ENCODE measurements at regions not wholly inside any gene's neighbourhood (a gene's known extent, or its start where the extent isn't known, plus 50 kb on each side); places are given as distances from the start of the nearest gene placed in this dataset.
"Not testable (repeated sequence)": the region's sequence is repeated elsewhere in the genome, so short reads cannot be mapped to it uniquely, and the experiment has no call there.

DNA sequence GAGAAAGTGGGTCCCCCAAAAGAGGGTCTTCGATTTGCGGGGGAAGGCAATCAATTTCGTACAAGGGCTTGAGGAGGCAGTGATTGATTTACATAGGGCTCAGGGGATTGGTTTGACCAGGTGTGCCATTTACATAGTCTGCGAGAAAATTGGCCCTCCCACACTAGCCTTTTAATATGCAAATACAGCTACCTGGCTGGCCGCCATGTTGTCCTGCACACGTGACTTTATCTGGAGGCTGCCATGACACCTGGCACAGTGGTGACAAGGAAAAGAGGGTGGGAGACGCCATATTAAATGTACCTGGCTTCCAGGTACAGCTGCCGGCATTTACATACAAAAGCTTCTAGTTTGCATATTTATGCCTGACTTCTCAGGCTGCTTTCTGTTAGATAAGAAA is 1577.2 kb upstream of the LRRTM3 start:
- 84 to 93% (median 86%) methylated on average over 8 of the region's 8 CpGs for WGBS, 3 donors
- no peak overlapping the region for H3K27ac ChIP-seq (ENCODE audit: low read depth, low read length)

- 31 to 45% (median 43%) methylated on average over 3 of the region's 3 CpGs for WGBS, 3 donors
- no peak overlapping the region for H3K27ac ChIP-seq (ENCODE audit: low read depth, low read length)
Measured at GRCh38 chr10:65350611-65351010, 1575.2 kb upstream of the LRRTM3 start.

GRCh38 chr10:65355141-65355680 is 1570.6 kb upstream of the LRRTM3 start:
- H3K27ac ChIP-seq (ENCODE audit: low read depth, low read length): no peak overlapping the region
- WGBS, 3 donors: 72 to 84% (median 79%) methylated on average over 2 of the region's 2 CpGs

DNA sequence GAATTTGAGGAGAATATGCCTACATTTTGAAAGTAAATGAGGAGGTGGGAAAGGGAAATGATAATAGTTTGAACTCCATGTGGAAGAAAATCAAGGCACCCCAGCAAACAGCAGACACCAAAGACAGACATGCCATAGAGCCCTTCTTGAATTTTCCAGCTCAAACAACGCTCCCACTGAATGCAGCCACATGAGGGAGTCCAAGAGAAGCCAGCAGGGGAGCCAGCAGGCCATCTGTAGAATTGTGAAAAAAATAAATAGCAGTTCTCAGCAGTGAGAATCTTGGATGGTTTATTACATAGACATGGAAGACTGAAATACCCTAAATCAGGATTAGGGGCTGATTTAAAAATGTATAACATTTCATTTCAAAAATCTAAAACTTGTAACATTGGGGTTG is 1567.3 kb upstream of the LRRTM3 start:
- no peak overlapping the region for H3K27ac ChIP-seq (ENCODE audit: low read depth, low read length)
- WGBS, 3 donors: 50 to 78% (median 52%) methylated on average over 1 of the region's 1 CpG

DNA sequence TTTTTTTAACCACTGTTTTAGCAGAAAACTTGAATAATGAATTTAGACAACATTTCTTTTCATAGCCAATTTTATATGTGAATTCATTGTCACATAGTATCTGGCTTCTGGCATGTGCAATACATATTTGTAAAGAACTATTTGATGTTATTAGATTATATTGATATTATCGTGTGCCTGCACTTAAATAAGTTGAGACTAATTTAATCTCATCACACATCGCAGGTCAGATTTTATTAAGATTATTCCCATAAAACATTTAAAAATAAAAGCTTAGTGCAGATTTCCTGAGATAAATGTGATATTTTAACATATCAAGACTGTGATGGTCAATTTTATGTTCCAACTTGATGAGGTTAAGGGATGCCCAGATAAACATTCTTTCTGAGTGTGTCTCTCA is 1565.3 kb upstream of the LRRTM3 start:
- H3K27ac ChIP-seq (ENCODE audit: low read depth, low read length): no peak overlapping the region
- WGBS, 3 donors: 83 to 94% (median 93%) methylated on average over 2 of the region's 2 CpGs

- 55 to 63% (median 57%) methylated on average over 1 of the region's 1 CpG for WGBS, 3 donors
- no peak overlapping the region for H3K27ac ChIP-seq (ENCODE audit: low read depth, low read length)
Measured at GRCh38 chr10:65365878-65366277, 1560.0 kb upstream of the LRRTM3 start.

GRCh38 chr10:65367706-65368105 is 1558.1 kb upstream of the LRRTM3 start:
- no peak overlapping the region for H3K27ac ChIP-seq (ENCODE audit: low read depth, low read length)

- no peak overlapping the region for H3K27ac ChIP-seq (ENCODE audit: low read depth, low read length)
- WGBS, 3 donors: 74 to 88% (median 82%) methylated on average over 3 of the region's 3 CpGs
Measured at GRCh38 chr10:65375528-65375927, 1550.3 kb upstream of the LRRTM3 start.

GRCh38 chr10:65377687-65378086 is 1548.1 kb upstream of the LRRTM3 start:
- 35 to 56% (median 53%) methylated on average over 1 of the region's 1 CpG for WGBS, 3 donors

GRCh38 chr10:65394502-65395297 is 1531.1 kb upstream of the LRRTM3 start:
- H3K27ac ChIP-seq (ENCODE audit: low read depth, low read length): no peak overlapping the region
- 11 to 53% (median 45%) methylated on average over 2 of the region's 2 CpGs for WGBS, 3 donors

More at GRCh38 chr10:65377687-65378086, 1548.1 kb upstream of the LRRTM3 start:
- no peak overlapping the region for H3K27ac ChIP-seq (ENCODE audit: low read depth, low read length)

DNA sequence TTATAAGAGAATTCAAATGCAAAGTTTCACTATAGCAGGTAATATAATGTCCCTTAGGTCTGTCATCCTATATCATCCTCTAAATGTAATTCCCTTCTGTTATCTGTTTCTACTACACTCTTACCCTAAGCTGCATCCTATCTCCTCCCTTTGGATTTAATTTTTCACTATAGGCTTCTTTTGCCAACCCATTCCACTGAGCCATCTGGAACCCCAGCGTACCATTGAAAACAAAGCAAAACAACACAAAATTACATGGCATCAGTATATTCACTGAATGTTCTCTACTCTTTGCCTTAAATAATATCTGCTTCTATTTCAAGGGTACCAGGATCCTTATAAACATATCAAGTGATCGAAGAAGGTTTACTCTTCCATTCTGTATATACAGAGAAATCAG is 1530.2 kb upstream of the LRRTM3 start:
- no peak overlapping the region for H3K27ac ChIP-seq (ENCODE audit: low read depth, low read length)
- WGBS, 3 donors: 91 to 95% (median 92%) methylated on average over 2 of the region's 2 CpGs

DNA sequence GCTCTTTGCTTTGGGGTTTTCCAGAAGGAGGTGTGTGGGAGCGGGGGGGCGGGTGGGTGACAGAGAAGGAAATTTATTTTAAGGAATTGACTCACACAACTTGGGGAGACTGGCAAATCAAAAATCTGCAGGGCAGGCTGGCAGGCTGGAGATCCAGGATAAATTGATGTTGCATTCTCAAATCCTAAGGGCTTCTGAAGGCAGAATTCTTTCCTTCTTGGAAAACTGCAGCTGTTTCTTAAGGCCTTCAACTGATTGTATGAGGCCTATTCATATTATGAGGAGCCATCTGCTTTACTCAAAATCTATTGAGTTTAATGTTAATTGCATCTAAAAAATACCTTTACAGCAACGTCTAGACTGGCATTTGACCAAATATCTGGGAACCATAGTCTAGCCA is 1528.8 kb upstream of the LRRTM3 start:
- WGBS, 3 donors: 71 to 76% (median 74%) methylated on average over 3 of the region's 3 CpGs
- no peak overlapping the region for H3K27ac ChIP-seq (ENCODE audit: low read depth, low read length)

DNA sequence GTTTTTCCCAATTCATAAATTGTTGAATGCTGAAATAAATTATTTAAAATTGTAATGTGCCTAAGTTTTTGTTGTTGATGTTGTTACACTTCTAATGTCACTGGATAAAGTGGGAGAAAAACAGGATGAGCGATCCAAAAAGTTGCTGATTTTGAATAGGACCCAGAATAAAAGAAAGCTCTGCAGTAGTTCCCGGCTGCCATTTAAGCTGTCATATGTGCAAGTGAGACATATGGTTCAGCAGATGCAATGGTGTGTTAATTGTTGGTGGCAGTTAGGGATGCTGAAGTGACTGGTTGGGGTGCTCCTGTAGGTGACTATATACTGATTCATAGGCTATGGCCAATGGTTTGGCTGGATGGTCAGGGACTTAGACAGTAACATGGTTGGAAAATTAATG is 1517.4 kb upstream of the LRRTM3 start:
- H3K27ac ChIP-seq (ENCODE audit: low read depth, low read length): no peak overlapping the region
- 66 to 91% (median 71%) methylated on average over 2 of the region's 2 CpGs for WGBS, 3 donors

GRCh38 chr10:65413001-65413400 is 1512.8 kb upstream of the LRRTM3 start:
- 87 to 89% (median 89%) methylated on average over 2 of the region's 2 CpGs for WGBS, 3 donors
- H3K27ac ChIP-seq (ENCODE audit: low read depth, low read length): no peak overlapping the region

GRCh38 chr10:65415318-65415717 is 1510.5 kb upstream of the LRRTM3 start:
- H3K27ac ChIP-seq (ENCODE audit: low read depth, low read length): no peak overlapping the region

DNA sequence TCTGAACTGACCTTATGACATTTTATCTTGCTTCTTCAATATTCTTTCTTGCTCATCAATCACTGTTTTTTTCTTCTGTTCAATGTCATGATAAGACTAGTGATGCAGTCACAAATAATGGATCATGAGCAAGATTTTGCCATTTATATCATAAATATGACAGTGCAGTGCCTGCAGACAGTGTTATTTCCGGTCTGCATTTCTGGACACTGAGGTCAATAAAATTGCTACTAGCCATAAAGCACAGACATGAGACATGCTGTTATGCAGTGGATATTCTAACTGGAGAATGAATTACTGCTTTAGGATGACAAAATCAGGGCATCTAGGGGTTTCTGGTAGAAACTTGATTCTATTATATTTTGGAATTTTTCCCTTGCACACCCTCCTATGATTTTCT is 1509.7 kb upstream of the LRRTM3 start:
- H3K27ac ChIP-seq (ENCODE audit: low read depth, low read length): no peak overlapping the region
- 65 to 81% (median 74%) methylated on average over 1 of the region's 1 CpG for WGBS, 3 donors

DNA sequence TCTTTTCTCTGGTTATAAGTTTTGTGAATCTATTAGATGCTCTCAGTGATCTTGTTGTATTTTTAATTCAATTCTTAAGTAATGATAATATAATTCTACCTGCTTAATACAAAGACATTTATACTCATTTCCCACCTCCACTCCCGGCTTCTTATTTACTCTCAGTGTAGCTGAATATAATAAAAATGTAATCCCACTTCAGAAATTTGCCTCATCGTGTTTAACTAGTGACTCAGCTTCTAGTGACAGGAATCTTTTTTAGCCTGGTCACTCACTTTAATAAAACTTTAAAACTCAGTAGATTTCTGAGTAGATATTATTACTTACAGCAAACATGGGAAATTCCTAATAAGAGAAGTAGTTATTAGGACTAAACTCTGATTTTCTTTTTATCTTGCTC is 1506.2 kb upstream of the LRRTM3 start:
- H3K27ac ChIP-seq (ENCODE audit: low read depth, low read length): no peak overlapping the region
- 60 to 81% (median 70%) methylated on average over 2 of the region's 2 CpGs for WGBS, 3 donors

DNA sequence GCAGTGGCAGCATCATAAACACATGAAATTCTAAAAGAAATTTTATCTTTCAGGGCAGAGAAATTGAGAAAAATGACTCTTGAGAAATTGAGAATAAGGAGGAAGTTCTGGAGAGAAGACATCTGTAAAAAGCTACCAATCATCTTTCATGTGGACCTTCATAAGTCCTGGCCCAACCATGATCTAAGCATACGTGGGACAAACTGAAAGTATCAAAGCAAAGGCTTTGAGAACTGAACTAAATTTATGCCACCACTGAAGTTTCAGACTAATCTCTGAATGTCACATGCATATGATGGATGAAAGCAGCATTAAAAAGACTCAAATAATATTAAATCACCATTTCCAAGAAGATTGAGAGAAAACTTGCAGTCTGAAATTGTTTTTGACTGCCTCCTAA is 1502.8 kb upstream of the LRRTM3 start:
- H3K27ac ChIP-seq (ENCODE audit: low read depth, low read length): no peak overlapping the region
- 44 to 66% (median 63%) methylated on average over 1 of the region's 1 CpG for WGBS, 3 donors

DNA sequence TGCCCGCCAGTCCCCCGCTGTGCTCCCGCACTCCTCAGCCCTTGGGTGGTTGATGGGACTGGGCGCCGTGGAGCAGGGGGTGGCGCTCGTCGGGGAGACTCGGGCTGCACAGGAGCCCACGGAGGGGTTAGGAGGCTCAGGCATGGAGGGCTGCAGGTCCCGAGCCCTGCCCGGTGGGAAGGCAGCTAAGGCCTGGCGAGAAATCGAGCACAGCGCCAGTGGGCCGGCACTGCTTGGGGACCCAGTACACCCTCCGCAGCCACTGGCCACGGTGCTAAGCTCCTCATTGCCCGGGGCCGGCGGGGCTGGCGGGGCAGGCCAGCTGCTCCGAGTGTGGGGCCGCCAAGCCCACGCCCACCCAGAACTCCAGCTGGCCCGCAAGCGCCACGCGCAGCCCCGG is 1496.5 kb upstream of the LRRTM3 start:
- 97 to 98% (median 97%) methylated on average over 28 to 30 of the region's 30 CpGs for WGBS, 3 donors
- H3K27ac ChIP-seq (ENCODE audit: low read depth, low read length): not testable (repeated sequence)

GRCh38 chr10:65430979-65431378 is 1494.9 kb upstream of the LRRTM3 start:
- WGBS, 3 donors: 12 to 61% (median 23%) methylated on average over 2 of the region's 2 CpGs

More at GRCh38 chr10:65430979-65431378, 1494.9 kb upstream of the LRRTM3 start:
- H3K27ac ChIP-seq (ENCODE audit: low read depth, low read length): no peak overlapping the region
